NCI-H510A treated with DMSO at 0.1 percent for 48 hours (cell line): ENCODE measurements at regions not wholly inside any gene's neighbourhood (a gene's known extent, or its start where the extent isn't known, plus 50 kb on each side); places are given as distances from the start of the nearest gene placed in this dataset.
"Not testable (repeated sequence)": the region's sequence is repeated elsewhere in the genome, so short reads cannot be mapped to it uniquely, and the experiment has no call there.

ENCODE experiments used
- DNase-seq: peaks from one replicate; lab custom pipeline; 2025; lab: John Stamatoyannopoulos, UW

- DNase-seq, result no peak
Observed at GRCh38 chr16:66020046-66020445, 346.4 kb upstream of the CDH5 start.

- not testable (repeated sequence) for DNase-seq
Observed at GRCh38 chr16:66019502-66019901, 347.0 kb upstream of the CDH5 start.

- DNase-seq, result no peak
Observed at GRCh38 chr16:66014221-66014620, 352.3 kb upstream of the CDH5 start.

- no peak for DNase-seq
Observed at GRCh38 chr16:66013486-66013885, 353.0 kb upstream of the CDH5 start.

GRCh38 chr16:66008136-66008535, 358.4 kb upstream of the CDH5 start:
- no peak for DNase-seq

GRCh38 chr16:66007717-66008116, 358.8 kb upstream of the CDH5 start:
- no peak for DNase-seq

GRCh38 chr16:66006485-66006884, 360.0 kb upstream of the CDH5 start:
- no peak for DNase-seq

- no peak for DNase-seq
Observed at GRCh38 chr16:66004699-66005098, 361.8 kb upstream of the CDH5 start.

GRCh38 chr16:66003201-66003600, 363.3 kb upstream of the CDH5 start:
- no peak for DNase-seq

GRCh38 chr16:66002601-66003000, 363.9 kb upstream of the CDH5 start:
- DNase-seq, result no peak

GRCh38 chr16:66001432-66001831, 365.1 kb upstream of the CDH5 start:
- no peak for DNase-seq

- DNase-seq, result no peak
Observed at GRCh38 chr16:65998443-65998842, 368.0 kb upstream of the CDH5 start.

- no peak for DNase-seq
Observed at GRCh38 chr16:65994291-65994690, 372.2 kb upstream of the CDH5 start.

- no peak for DNase-seq
Observed at GRCh38 chr16:65991149-65991701, 375.3 kb upstream of the CDH5 start.

- no peak for DNase-seq
Observed at GRCh38 chr16:65989861-65990604, 376.5 kb upstream of the CDH5 start.

- DNase-seq, result no peak
Observed at GRCh38 chr16:65988024-65988595, 378.4 kb upstream of the CDH5 start.

- no peak for DNase-seq
Observed at GRCh38 chr16:65984296-65984695, 382.2 kb upstream of the CDH5 start.

- DNase-seq, result peak; percentile 49
Observed at GRCh38 chr16:65981057-65981456, 385.4 kb upstream of the CDH5 start.

GRCh38 chr16:65975049-65975708, 391.3 kb upstream of the CDH5 start:
- no peak for DNase-seq

GRCh38 chr16:65967376-65967775, 399.1 kb upstream of the CDH5 start:
- DNase-seq, result no peak

GRCh38 chr16:65965628-65966027, 400.9 kb upstream of the CDH5 start:
- peak; percentile 59 for DNase-seq

- peak; percentile 61 for DNase-seq
Observed at GRCh38 chr16:65964752-65965151, 401.7 kb upstream of the CDH5 start.
